DOHH2 (cell line): ENCODE measurements at regions not wholly inside any gene's neighbourhood (a gene's known extent, or its start where the extent isn't known, plus 50 kb on each side); places are given as distances from the start of the nearest gene placed in this dataset.
"Not testable (repeated sequence)": the region's sequence is repeated elsewhere in the genome, so short reads cannot be mapped to it uniquely, and the experiment has no call there.

Experiments
- H3F3A ChIP-seq: fragments of 200-600 bp; sonication (generic), shearing (Covaris generic); 2 replicates; pipeline ENCODE4 v1.6.0; 2016; ENCODE audit warnings: antibody characterized with exemption, mild to moderate bottlenecking; ENCODE audit not compliant: control insufficient read depth, insufficient read depth
- H3K27ac ChIP-seq: fragments of 200-600 bp; sonication (generic); 2 replicates; pipeline ENCODE4 v1.5.1; 2014; ENCODE audit warnings: low read depth, mild to moderate bottlenecking, low read length, moderate library complexity
- H3K27me3 ChIP-seq: fragments of 200-600 bp; sonication (generic); 2 replicates; pipeline ENCODE4 v1.6.1; 2014; ENCODE audit warnings: mild to moderate bottlenecking, low read length, mixed read lengths; ENCODE audit not compliant: control insufficient read depth
- H3K36me3 ChIP-seq: fragments of 200-600 bp; sonication (generic); 2 replicates; pipeline ENCODE4 v1.6.1; 2014; ENCODE audit warnings: mild to moderate bottlenecking, low read length, moderate library complexity, mixed read lengths; ENCODE audit not compliant: control insufficient read depth
- H3K4me1 ChIP-seq: fragments of 200-600 bp; sonication (generic); 2 replicates; pipeline ENCODE4 v1.6.1; 2014; ENCODE audit warnings: mild to moderate bottlenecking, low read length, mixed read lengths; ENCODE audit not compliant: control insufficient read depth
- H3K4me2 ChIP-seq: fragments of 200-600 bp; sonication (generic); 2 replicates; pipeline ENCODE4 v1.6.0; 2014; ENCODE audit warnings: mild to moderate bottlenecking, low read length, moderate library complexity
- H3K4me3 ChIP-seq: fragments of 200-600 bp; sonication (generic); 2 replicates; pipeline ENCODE4 v1.5.1; 2014; ENCODE audit warnings: mild to moderate bottlenecking, low read length, mixed read lengths
- H3K79me2 ChIP-seq: fragments of 200-600 bp; sonication (generic); 2 replicates; pipeline ENCODE4 v1.6.1; 2014; ENCODE audit warnings: mild to moderate bottlenecking, low read length, mixed read lengths; ENCODE audit not compliant: control insufficient read depth
- H3K9me2 ChIP-seq: fragments of 200-600 bp; sonication (generic); replicated peaks from 2 replicates; pipeline ENCODE4 v1.6.1; 2014; ENCODE audit warnings: mild to moderate bottlenecking, low read length, mixed read lengths; ENCODE audit not compliant: control insufficient read depth
- H3K9me3 ChIP-seq: fragments of 200-600 bp; sonication (generic); 2 replicates; pipeline ENCODE4 v1.6.1; 2014; ENCODE audit warnings: antibody characterized with exemption, low read length, mixed read lengths; ENCODE audit not compliant: control insufficient read depth, insufficient read depth
- H4K20me1 ChIP-seq: fragments of 200-600 bp; sonication (generic); 2 replicates; pipeline ENCODE4 v1.6.0; 2014; ENCODE audit warnings: low read depth, mild to moderate bottlenecking, antibody characterized with exemption, low read length, moderate library complexity; ENCODE audit not compliant: control insufficient read depth, insufficient read depth
- CTCF ChIP-seq: fragments of 200-600 bp; sonication (generic); IDR thresholded peaks from one replicate; pipeline ENCODE4 v1.5.1; 2014; ENCODE audit warnings: antibody characterized with exemption, mild to moderate bottlenecking, low read depth, low read length; ENCODE audit not compliant: poor library complexity, severe bottlenecking
- EZH2phosphoT487 ChIP-seq: fragments of 200-600 bp; sonication (generic); IDR thresholded peaks from 2 replicates; pipeline ENCODE4 v1.6.1; 2017; ENCODE audit warnings: borderline replicate concordance, mild to moderate bottlenecking, antibody characterized with exemption, low read length, moderate library complexity, mixed read lengths

GRCh38 chr6:103504501-103505154 lies 1355.1 kb downstream of the HACE1 start:
- Histone ChIP-seq H3K4me2 (no peak overlapping the region), H4K20me1 (no peaks in the 10 kb centered on the region), H3K9me2 (no peaks in the 10 kb centered on the region), H3F3A (no peaks in the 10 kb centered on the region), H3K36me3 (no peaks in the 10 kb centered on the region), H3K4me3 (no peak overlapping the region), H3K79me2 (no peaks in the 10 kb centered on the region), H3K27ac (no peak overlapping the region), H3K27me3 (no peaks in the 10 kb centered on the region), H3K9me3 (no peaks in the 10 kb centered on the region), H3K4me1 (no peaks in the 10 kb centered on the region)
- TF ChIP-seq CTCF: no peak
- no peak for TF ChIP-seq EZH2phosphoT487

- not testable (repeated sequence) for H3K9me2 ChIP-seq, H3K27me3 ChIP-seq, H3F3A ChIP-seq, H3K9me3 ChIP-seq, H3K4me2 ChIP-seq, H3K36me3 ChIP-seq, H3K4me3 ChIP-seq, H3K4me1 ChIP-seq, H3K79me2 ChIP-seq, H3K27ac ChIP-seq, H4K20me1 ChIP-seq
Measured at GRCh38 chr6:103496588-103496987, 1363.1 kb downstream of the HACE1 start.

DNA sequence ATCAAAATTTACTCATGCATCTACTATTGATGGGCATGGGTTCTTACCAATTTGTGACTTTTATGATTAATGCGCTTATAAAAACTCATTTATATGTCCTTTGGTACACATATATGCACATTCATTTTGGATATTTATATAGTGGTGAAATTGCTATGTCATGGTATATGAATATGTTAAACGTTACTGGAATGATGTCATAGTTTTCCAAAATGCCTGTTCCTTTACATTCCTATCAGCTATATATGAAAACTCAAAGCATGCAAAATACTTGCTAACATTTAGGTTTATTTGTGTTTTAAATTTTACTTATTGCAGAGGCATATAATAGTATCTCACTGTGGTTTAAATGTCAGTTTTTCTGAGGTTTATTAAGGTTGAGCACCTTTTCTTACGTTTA lies 1403.1 kb downstream of the HACE1 start:
- no peaks in the 10 kb centered on the region for H3K9me3 ChIP-seq
- no peaks in the 10 kb centered on the region for H3K79me2 ChIP-seq
- H3K36me3 ChIP-seq: no peaks in the 10 kb centered on the region
- no peak overlapping the region for H3K27ac ChIP-seq
- no peak overlapping the region for H3K4me2 ChIP-seq
- no peaks in the 10 kb centered on the region for H3K9me2 ChIP-seq
- no peak for TF ChIP-seq CTCF
- TF ChIP-seq EZH2phosphoT487: no peak
- no peaks in the 10 kb centered on the region for H3K27me3 ChIP-seq
- no peaks in the 10 kb centered on the region for H3K4me1 ChIP-seq
- H3K4me3 ChIP-seq: no peak overlapping the region
- H3F3A ChIP-seq: no peaks in the 10 kb centered on the region
- H4K20me1 ChIP-seq: no peaks in the 10 kb centered on the region

DNA sequence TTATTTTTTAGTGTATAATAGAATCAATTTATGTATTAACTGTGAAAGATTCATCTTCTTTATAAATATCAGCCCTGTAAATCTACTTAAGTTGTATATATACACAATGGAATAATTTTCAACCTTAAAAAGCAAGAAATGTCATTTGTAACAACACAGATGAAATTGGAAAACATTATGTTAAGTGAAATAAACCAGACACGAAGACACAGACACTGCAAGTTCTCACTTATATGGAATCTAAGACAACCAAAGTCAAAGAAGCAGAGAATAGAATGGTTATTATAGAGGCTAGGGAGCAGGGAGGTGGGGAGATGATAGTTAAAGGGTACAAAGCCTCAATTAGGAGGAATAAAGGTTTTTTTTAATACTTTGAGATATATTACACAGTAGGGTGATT lies 1404.4 kb downstream of the HACE1 start:
- H3K36me3 ChIP-seq: no peaks in the 10 kb centered on the region
- H4K20me1 ChIP-seq: no peaks in the 10 kb centered on the region
- H3K4me3 ChIP-seq: no peak overlapping the region
- no peaks in the 10 kb centered on the region for H3K9me3 ChIP-seq
- no peaks in the 10 kb centered on the region for H3K4me1 ChIP-seq
- no peaks in the 10 kb centered on the region for H3F3A ChIP-seq
- H3K27ac ChIP-seq: no peak overlapping the region
- no peaks in the 10 kb centered on the region for H3K79me2 ChIP-seq
- TF ChIP-seq EZH2phosphoT487: no peak
- TF ChIP-seq CTCF: no peak
- H3K4me2 ChIP-seq: no peak overlapping the region
- no peaks in the 10 kb centered on the region for H3K27me3 ChIP-seq
- H3K9me2 ChIP-seq: no peaks in the 10 kb centered on the region
